GM19463 (cell line): ENCODE measurements at regions not wholly inside any gene's neighbourhood (a gene's known extent, or its start where the extent isn't known, plus 50 kb on each side); places are given as distances from the start of the nearest gene placed in this dataset.

ENCODE experiments used
- ATAC-seq: cut with Tn5 transposase; IDR thresholded peaks from one replicate; pipeline ENCODE4 v1.9.1; 2021; ENCODE audit warnings: mild to moderate bottlenecking, moderate library complexity; ENCODE audit not compliant: unreplicated experiment

DNA sequence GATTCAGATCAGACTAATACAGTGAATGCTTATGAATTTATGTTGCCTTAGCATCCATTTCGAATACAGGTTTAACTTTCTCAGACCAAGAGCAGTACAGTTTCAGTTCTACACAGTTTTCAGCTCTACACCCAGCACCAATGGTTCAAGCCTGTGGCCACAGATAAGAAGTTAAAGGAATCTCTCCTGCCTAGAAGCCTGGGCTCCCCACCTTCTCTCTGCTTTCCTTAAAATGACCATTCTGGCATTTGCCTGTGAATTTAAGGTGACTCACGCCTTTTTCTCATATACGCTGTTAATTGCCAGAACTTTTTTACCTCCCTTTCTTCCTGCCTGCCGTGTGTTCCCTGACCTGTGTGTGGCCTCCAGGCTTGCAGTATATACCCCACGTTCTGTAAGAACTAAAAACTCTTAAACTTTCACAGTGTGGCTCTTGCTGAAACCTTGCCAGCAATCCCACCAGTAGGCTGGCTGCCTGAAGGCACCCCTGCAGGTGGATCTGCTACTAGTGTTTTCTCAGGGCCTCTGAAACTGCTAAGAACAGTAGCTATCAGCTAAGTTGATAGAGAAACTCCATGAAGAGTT, 692.8 kb upstream of the CDH18 start:
- no peak for ATAC-seq

DNA sequence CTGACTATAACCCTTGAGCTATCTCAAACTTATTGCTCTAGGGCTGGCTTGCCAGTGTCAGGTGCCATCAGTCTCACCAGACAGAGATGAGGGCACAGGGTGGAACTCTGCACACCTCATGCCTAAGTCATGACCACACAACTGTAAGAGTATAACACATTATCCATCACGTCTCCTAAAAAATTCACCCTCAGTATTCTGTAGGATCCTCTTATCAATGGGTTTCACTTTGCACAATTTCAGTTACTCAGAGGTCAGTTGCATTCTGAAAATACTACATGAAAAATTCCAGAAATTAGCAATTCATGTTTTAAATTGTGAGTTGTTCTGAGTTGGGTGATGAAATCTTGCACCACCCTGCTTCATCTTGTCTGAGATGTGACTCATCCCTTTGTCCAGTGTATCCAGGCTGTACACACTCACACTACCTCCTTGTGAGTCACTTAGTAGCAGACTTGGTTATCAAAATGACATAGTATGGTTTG, 690.9 kb upstream of the CDH18 start:
- peak; percentile 54 for ATAC-seq

DNA sequence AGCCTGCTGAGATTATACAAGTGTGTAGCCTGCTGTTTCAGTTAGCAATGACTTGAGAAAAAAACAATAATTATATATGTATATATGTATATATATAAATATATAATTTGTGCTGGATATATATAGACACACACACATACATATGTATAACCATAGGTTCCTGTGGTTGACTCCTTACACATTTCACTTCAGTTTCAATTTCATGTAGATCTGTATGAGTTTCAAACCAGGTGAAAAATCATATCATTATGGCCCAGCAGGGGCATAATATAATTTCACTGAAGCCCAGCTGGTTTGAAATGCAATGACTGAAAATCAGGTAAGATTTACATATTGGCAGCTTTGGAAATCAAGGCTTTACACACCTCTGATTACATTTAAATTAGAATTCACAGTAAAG, 690.4 kb upstream of the CDH18 start:
- ATAC-seq: peak; percentile 28

DNA sequence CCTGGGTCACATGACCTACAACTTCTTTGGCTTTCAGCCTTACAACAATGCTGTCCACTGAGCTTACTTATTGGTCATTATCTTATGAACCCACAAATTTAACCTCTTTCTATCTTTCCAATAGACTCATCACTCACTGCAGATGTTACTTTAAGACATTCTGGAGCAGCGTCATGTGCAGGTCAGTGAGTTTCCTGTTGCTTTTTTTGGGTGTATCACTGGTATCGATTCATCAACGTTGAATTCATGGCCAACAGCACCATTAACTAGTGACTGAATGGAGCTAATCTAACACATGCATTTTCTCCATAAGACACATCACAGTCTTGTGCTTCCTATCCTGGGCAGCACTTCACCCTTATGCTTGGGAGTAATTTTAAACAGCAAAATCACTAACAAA, 672.6 kb upstream of the CDH18 start:
- ATAC-seq: no peak

DNA sequence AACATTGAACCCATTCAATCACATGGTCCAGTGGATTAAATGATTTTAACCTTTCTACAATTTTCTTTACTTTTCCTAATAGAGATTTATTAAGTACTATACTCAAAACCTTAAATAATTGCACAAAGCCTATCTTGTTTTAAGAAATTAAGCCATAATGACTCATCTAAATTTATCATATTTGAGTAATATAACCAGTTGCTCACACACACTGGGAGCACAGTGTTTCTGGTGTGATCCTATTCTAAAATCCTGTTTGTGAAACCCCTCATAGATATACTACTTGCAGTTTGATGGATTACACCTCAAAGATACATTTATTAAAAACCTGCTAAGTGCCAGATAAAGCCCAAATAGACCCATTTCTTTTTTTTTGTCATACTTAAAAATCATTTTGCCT, 668.3 kb upstream of the CDH18 start:
- ATAC-seq: no peak

DNA sequence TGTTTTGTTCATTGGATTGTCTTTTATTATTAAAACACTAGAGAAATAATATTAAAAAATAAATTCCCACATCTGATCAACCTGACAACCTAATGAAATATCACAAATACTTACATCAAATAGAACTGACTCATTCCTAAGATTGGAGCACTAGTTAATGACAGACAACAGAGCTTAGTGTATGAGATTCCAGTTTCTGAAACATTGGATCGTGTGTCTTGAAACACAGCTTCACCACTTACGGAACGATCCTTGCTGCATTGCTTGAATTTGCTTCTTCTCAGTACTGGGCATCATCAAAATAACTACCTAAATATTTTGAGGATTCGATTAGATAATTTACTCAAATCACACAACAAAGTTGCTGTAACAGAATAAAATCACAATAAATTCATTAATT, 667.2 kb upstream of the CDH18 start:
- ATAC-seq: no peak

DNA sequence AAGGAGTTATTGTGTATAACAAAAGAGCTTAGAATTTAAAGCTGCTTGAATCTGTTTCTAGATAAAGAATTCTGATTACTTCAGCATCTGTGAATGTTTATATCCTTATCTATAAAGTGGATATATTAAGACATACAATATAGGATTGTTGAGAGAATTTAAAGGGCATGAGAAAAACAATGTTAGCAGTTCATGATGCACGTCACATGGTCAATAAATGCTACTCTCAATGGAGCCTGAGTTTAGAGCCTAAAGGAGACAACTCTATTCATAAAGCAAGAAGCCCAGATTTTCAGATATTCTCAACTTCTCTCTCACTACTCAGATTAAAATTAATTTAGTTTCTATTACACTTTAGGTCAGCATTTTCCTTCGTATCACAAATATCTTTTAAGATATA, 666.7 kb upstream of the CDH18 start:
- no peak for ATAC-seq

DNA sequence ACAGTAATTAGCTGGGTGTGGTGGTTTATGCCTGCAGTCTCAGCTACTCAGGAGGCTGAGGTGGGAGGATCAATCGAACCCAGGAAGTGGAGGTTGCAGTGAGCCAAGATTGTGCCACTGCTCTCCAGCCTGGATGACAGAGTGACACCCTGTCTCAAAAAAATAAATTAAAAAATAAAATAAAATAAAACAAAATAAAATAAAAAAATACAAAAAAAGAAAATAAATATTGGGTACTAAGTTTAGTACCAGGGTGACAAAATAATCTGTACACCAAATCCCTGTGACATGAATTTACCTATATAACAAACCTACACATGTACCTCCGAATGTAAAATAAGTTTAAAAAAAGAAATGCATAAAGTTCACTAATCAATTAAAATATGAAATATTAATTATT, 666.0 kb upstream of the CDH18 start:
- ATAC-seq: no peak

DNA sequence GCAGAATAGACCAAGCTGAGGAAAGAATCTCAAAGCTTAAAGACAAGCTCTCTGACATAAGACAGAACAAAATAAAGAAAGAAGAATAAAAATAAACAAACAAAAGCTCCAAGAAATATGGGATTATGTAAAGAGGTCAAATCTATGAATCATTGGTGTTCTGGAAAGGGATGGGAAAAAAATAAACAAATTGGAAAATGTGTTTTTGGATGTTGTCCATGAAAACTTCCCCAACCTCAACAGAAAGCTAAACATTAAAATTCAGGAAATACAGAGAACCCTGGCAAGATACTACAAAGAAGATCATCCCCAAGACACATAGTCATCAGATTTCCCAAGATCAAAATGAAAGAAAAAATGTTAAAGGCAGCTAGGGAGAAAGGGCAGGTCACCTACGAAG, 662.0 kb upstream of the CDH18 start:
- ATAC-seq: no peak

DNA sequence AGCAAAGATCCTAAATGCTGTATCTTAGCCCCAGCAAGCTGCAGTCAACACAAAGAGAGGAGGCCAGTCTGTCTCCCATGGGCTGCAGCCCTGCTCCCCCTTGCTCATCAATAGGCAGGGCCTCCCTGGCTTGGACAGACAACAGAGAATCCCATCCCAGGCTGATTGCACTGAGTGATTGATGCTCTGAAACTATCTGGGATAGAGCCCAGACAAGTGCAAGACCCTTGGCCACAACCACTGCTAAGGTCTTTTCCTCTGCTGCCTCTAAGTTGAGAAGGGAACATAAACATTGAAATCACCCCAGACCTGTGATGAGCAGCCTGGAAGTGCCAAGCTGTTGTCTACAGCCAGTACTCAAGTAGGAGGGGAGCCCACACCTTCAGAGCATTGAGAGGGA, 661.0 kb upstream of the CDH18 start:
- no peak for ATAC-seq

DNA sequence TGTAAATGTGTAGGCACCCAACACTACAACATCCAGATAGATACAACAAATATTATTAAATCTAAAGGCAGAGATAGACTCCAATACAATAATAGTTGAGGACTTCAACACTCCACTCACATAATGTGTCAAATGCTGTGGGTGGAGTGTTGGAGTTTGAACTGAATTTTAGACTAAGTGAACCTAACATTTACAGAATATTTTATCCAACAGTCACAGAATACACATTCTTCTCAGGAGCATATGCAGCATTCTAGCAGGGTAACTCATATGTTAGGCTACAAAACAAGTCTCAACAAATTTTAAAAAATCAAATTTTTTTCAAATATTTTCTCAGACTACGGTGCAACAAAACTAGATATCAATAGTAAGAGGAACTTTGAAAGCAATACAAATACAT, 648.7 kb upstream of the CDH18 start:
- no peak for ATAC-seq

DNA sequence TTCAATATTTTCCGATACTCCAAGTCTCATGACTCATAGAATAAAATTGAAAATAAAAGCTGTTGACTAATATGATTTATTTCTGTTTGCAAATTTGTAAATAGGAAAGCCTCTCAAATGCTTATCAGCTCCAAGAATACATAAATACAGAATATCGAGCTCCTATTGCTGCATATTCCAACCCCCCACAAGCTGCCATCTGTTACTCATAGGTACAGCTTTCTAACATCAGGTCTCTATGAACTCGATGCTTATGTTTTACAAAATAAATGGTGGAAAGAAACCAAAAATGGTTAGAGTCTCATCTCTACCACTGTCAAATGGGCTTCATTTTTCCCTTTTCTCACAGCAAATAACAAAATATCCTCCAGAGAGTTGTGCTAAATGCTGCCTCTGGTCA, 631.6 kb upstream of the CDH18 start:
- ATAC-seq: no peak

DNA sequence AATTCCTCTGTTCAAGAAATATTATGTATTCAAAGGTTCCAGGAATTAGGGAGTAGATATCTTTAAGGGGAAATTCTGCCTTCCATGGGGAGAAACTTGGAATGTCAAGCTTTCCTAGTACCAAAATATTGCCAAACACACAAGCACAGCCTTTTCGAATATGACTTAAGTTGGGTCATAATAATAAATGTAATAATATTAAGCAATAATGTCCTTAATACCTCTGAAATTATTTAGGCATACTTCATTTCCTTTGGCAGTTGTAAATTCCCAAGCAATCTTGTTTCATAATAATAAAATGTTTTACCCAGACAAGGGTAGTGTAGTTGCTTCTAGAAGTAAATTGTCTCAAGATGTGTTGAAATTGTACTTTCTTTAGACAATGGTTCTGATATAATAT, 630.3 kb upstream of the CDH18 start:
- no peak for ATAC-seq

DNA sequence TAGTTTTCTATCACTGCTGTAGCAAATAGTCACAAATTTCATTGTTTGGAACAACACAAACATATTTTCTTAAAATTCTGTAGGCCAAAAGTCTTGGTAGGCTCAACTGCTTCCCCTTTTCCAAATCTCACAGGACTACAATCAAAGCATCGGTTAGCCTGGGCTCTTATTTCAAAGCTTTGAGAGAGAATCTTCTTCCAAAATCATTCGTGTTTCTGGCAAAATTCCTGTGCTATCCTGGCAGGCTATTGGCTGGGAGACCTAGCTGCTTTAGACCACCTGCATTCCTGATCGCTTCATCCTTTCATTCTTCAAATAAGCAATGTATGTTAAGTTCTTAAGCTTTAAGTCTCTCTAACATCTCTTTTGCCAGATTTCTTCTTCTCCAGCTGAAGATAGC, 629.8 kb upstream of the CDH18 start:
- no peak for ATAC-seq

DNA sequence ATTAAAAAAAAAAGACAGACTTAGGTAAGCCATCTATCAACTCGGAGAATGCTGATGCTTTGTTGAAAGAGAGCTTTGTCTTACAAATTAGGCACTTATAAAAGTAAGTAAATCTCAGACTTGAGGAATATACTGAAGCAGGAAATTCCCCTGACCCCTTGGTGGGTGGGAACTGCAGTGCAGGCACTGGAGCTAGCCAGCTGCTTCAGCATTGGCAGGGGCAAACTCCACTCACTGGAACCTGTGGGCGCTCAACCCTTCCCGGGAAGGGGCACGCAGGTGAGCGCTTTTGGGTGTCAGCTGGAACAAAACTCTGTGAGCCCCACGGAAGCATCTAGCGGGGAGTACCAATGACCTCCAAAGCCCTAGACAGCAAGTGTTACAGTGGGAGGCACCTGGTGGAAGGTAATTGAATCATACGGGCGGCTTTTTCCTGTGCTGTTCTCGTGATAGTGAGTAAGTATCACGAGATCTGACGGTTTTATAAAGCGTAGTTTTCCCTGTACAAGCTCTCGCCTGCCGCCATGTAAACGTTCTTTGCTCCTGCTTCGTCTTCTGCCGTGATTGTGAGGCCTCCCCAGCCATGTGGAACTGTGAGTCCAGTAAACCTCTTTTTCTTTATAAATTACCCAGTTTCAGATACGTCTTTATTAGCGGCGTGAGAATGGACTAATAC, 628.0 kb upstream of the CDH18 start:
- no peak for ATAC-seq

DNA sequence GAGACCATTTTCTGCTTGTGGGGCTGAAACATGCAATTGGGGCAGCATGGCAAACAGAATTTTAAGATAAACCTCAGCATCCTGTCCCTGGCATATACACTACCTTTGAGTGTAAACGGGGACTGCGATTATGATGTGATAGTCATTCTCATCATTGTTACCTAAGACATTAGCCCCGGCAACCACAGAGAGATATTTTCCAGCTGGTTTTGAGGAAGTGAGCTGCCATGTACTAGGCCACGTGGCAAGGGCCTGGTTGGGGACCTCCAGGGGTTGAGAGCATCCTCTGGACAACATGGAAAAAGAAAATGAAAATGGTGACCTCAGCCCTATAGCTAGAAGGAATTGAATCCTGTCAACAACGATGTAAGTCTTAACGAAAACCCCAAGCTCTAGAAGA, 623.6 kb upstream of the CDH18 start:
- no peak for ATAC-seq

DNA sequence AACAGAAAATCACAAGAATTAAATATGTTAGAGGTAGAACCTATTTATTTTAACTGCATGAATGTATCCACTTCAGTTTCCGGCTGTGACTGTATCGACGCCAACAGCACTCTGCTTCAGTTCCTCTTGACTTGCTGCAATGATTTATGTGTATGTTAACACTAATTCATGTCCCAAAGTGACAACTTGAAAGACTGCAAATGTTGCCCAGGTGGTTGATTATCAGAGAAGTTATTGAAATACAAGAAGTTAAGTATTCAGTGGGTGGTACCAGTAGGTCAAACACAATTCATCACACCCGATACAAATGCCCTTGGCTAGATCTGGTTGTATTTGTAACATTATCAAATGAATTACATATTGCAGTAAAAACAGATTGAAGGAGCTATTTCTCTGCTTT, 622.7 kb upstream of the CDH18 start:
- ATAC-seq: no peak

DNA sequence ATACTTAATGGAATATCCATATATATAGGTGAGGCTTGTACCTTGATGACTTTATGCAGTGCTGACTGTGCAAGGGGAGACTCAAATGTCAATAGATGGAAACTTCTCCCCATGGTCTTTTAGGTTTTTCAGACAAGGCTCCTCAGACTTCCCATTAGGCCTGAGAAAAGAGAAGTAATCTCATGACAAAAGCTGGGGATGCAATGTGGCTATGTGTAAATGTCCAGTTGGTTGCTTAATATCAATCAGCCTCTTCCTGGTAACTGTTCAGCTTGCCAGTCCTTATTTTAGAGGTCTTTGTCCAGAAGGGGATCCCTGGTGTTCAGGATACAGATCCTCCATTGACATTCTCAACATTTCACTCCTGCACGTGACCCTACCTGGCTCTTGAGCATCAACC, 621.1 kb upstream of the CDH18 start:
- no peak for ATAC-seq

DNA sequence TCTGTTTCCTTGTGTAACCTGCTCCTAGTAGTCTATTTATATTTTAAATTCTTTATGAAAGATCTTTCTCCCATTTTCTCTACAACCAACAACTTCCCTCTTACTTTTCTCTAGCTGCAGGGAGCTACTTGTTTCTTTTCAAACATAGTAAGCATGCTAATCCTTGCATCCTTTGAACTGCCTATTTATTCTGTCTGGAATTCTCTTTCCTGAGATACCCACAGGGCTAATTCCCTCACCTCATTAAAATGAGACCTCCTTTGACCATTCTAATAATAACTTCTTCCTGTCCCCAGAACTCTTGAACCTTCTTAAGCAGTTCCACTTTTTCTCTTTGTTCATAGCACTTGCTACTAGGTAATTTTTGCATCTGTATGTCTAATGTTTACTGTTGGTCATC, 620.6 kb upstream of the CDH18 start:
- no peak for ATAC-seq

DNA sequence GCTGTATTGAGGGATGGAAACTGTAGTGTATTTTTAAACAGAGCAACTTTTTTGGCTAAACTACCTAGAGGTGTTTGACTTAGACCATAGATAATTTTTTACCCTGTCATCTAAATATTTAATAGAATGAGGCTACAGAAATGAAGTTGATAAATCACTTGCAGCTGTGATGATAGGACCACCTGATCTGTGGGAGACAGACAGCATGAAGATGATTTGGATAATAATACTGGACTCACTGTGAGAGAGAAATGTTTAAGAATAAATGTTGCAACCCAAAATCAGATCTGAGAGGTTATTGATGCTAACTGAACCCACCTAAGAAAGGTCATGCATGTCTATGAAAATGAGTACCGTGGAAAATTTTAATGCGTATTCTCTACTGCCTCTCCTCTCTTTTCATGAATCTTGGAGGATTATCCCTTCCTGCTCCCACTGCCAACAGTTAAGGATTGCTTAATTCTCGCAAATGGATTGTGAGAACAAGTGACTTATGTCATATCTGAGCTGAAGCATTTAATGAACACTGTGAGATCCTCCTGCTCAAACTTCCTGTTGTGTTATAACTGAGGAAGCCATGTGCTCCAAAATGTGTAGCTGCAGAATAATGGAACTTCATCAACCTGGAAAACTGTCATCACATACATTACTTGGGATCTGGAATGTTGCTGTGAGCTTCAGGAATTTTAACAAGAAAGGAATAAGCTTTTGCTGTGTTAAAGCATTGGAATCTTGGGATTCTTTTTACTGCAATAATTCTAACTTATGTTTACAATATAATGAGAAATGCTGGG, 617.9 kb upstream of the CDH18 start:
- ATAC-seq: no peak

DNA sequence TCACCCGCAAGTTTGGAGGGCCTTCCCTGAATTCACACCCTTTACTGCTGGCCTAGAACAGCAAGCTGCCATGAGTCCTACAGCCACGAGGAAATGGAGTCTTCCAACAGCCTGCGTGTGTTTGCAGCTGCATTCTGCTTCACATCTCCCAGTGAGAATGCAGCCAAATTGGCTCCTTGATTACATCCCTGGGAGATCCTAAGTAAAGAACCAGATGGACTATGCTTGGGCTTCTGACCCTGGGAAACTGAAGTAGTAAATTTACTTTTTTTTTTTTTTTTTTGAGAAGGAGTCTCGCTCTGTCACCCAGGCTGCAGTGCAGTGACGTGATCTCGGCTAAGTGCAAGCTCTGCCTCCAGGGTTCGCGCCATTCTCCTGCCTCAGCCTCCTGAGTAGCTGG, 617.0 kb upstream of the CDH18 start:
- no peak for ATAC-seq

DNA sequence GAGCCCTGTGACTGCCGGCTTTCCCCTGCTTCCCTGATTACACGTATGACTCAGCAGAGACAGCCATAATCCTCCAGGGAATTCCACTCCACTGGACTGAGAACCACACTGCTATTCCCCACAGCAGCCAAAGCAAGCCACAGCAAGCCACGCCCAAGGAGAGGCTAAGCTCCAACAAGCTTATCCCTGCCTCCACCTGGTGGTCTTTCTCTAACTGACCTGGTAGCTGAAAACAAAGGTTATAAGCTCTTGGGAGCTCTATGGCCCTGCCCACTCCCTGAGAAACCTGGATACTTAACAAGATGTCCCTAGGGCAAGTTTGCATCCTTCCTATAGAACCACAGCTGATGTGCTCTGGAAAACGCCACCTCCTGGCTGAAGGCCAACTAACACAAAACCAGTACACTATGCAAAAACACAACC, 613.7 kb upstream of the CDH18 start:
- no peak for ATAC-seq
